ENCODE measurements at regions not wholly inside any gene's neighbourhood (a gene's known extent, or its start where the extent isn't known, plus 50 kb on each side); places are given as distances from the start of the nearest gene placed in this dataset.

- TF ChIP-seq CTCF (IDR thresholded peaks at IDR 0.05) (no peak), POLR2AphosphoS5 (IDR thresholded peaks at IDR 0.05) (no peak)
These were observed 176.5 kb upstream of the CDH5 start for GRCh38 chr16:66189951-66190350.

All from breast epithelium (tissue), 3 donors.